ENCODE measurements at regions not wholly inside any gene's neighbourhood (a gene's known extent, or its start where the extent isn't known, plus 50 kb on each side); places are given as distances from the start of the nearest gene placed in this dataset.

- H3K4me3 Mint-ChIP-seq (ENCODE audit: unreplicated experiment): no peak overlapping the region
- TF ChIP-seq EZH2 (IDR thresholded peaks at IDR 0.05; ENCODE audit: insufficient read depth, low read length) (no peak), CTCF (IDR thresholded peaks at IDR 0.05; ENCODE audit: insufficient read depth, low read depth, low read length) (no peak)
- no peak overlapping the region for H3K9ac ChIP-seq (ENCODE audit: low read length)
- H3K27ac ChIP-seq (ENCODE audit: low read depth, low read length): no peak overlapping the region
- H3K4me1 Mint-ChIP-seq (ENCODE audit: low read depth, unreplicated experiment): peaks cover 2% of the 10 kb centered on the region
- H3K4me2 ChIP-seq (ENCODE audit: low read length): no peak overlapping the region
- no peaks in the 10 kb centered on the region for H3K27me3 ChIP-seq (ENCODE audit: insufficient read depth, low read length)
- FAIRE-seq (no peak), DNase-seq (ENCODE audit: low read depth) (no peak)
- H3K27me3 Mint-ChIP-seq (ENCODE audit: low read depth, unreplicated experiment): peaks cover 3% of the 10 kb centered on the region
- no peaks in the 10 kb centered on the region for H3K79me2 ChIP-seq (ENCODE audit: insufficient read depth, low read length)
- no peaks in the 10 kb centered on the region for H3K9me3 Mint-ChIP-seq (ENCODE audit: unreplicated experiment)
- no peak overlapping the region for H3K27ac Mint-ChIP-seq (ENCODE audit: unreplicated experiment)
- H3K4me3 ChIP-seq (ENCODE audit: insufficient read depth, low read depth, low read length): no peak overlapping the region
- H2AFZ ChIP-seq (ENCODE audit: low read depth, low read length): no peak overlapping the region
- no peaks in the 10 kb centered on the region for H3K36me3 ChIP-seq (ENCODE audit: insufficient read depth, low read length)
- no peaks in the 10 kb centered on the region for H3K4me1 ChIP-seq (ENCODE audit: insufficient read depth, low read length)
- H4K20me1 ChIP-seq (ENCODE audit: insufficient read depth, low read length): no peaks in the 10 kb centered on the region
- H3K36me3 Mint-ChIP-seq (ENCODE audit: low read depth, unreplicated experiment): no peaks in the 10 kb centered on the region
- H3K9me3 ChIP-seq (ENCODE audit: insufficient read depth, low read depth, low read length): no peaks in the 10 kb centered on the region
Observed at GRCh38 chr16:65327346-65327745, 205.5 kb upstream of the CDH11 start.

GRCh38 chr16:65323655-65324237 is 201.9 kb upstream of the CDH11 start:
- peaks cover 6% of the 10 kb centered on the region for H3K4me1 Mint-ChIP-seq (ENCODE audit: low read depth, unreplicated experiment)
- no peaks in the 10 kb centered on the region for H4K20me1 ChIP-seq (ENCODE audit: insufficient read depth, low read length)
- H3K4me2 ChIP-seq (ENCODE audit: low read length): no peak overlapping the region
- H3K9me3 ChIP-seq (ENCODE audit: insufficient read depth, low read depth, low read length): no peaks in the 10 kb centered on the region
- H3K27ac ChIP-seq (ENCODE audit: low read depth, low read length): no peak overlapping the region
- no peaks in the 10 kb centered on the region for H3K4me1 ChIP-seq (ENCODE audit: insufficient read depth, low read length)
- no peaks in the 10 kb centered on the region for H3K36me3 ChIP-seq (ENCODE audit: insufficient read depth, low read length)
- no peak overlapping the region for H3K4me3 ChIP-seq (ENCODE audit: insufficient read depth, low read depth, low read length)
- H3K9me3 Mint-ChIP-seq (ENCODE audit: unreplicated experiment): no peaks in the 10 kb centered on the region
- no peak overlapping the region for H3K9ac ChIP-seq (ENCODE audit: low read length)
- FAIRE-seq (no peak), DNase-seq (ENCODE audit: low read depth) (no peak)
- H3K27me3 ChIP-seq (ENCODE audit: insufficient read depth, low read length): no peaks in the 10 kb centered on the region
- H3K36me3 Mint-ChIP-seq (ENCODE audit: low read depth, unreplicated experiment): no peaks in the 10 kb centered on the region
- TF ChIP-seq CTCF (IDR thresholded peaks at IDR 0.05; ENCODE audit: insufficient read depth, low read depth, low read length) (no peak), EZH2 (IDR thresholded peaks at IDR 0.05; ENCODE audit: insufficient read depth, low read length) (no peak)
- H3K79me2 ChIP-seq (ENCODE audit: insufficient read depth, low read length): no peaks in the 10 kb centered on the region
- peaks cover 3% of the 10 kb centered on the region for H3K27me3 Mint-ChIP-seq (ENCODE audit: low read depth, unreplicated experiment)
- H3K4me3 Mint-ChIP-seq (ENCODE audit: unreplicated experiment): no peak overlapping the region
- H2AFZ ChIP-seq (ENCODE audit: low read depth, low read length): no peak overlapping the region
- no peak overlapping the region for H3K27ac Mint-ChIP-seq (ENCODE audit: unreplicated experiment)

GRCh38 chr16:65319621-65320231 is 197.9 kb upstream of the CDH11 start:
- Histone ChIP-seq H3K4me1 (ENCODE audit: insufficient read depth, low read length) (no peaks in the 10 kb centered on the region), H3K9me3 (ENCODE audit: insufficient read depth, low read depth, low read length) (no peaks in the 10 kb centered on the region), H3K4me2 (ENCODE audit: low read length) (no peak overlapping the region), H3K4me3 (ENCODE audit: insufficient read depth, low read depth, low read length) (no peak overlapping the region), H4K20me1 (ENCODE audit: insufficient read depth, low read length) (no peaks in the 10 kb centered on the region), H3K27ac (ENCODE audit: low read depth, low read length) (no peak overlapping the region), H3K27me3 (ENCODE audit: insufficient read depth, low read length) (no peaks in the 10 kb centered on the region), H3K36me3 (ENCODE audit: insufficient read depth, low read length) (no peaks in the 10 kb centered on the region), H3K79me2 (ENCODE audit: insufficient read depth, low read length) (no peaks in the 10 kb centered on the region), H2AFZ (ENCODE audit: low read depth, low read length) (no peak overlapping the region), H3K9ac (ENCODE audit: low read length) (no peak overlapping the region)
- H3K4me1 Mint-ChIP-seq (ENCODE audit: low read depth, unreplicated experiment): peaks cover 17% of the 10 kb centered on the region
- H3K36me3 Mint-ChIP-seq (ENCODE audit: low read depth, unreplicated experiment): no peaks in the 10 kb centered on the region
- H3K27me3 Mint-ChIP-seq (ENCODE audit: low read depth, unreplicated experiment): no peaks in the 10 kb centered on the region
- no peak overlapping the region for H3K27ac Mint-ChIP-seq (ENCODE audit: unreplicated experiment)
- H3K4me3 Mint-ChIP-seq (ENCODE audit: unreplicated experiment): no peak overlapping the region
- TF ChIP-seq EZH2 (IDR thresholded peaks at IDR 0.05; ENCODE audit: insufficient read depth, low read length): no peak
- TF ChIP-seq CTCF (IDR thresholded peaks at IDR 0.05; ENCODE audit: insufficient read depth, low read depth, low read length): no peak
- H3K9me3 Mint-ChIP-seq (ENCODE audit: unreplicated experiment): peaks cover 8% of the 10 kb centered on the region
- DNase-seq (ENCODE audit: low read depth) (no peak), FAIRE-seq (no peak)
